22Rv1 (cell line): ENCODE measurements at regions not wholly inside any gene's neighbourhood (a gene's known extent, or its start where the extent isn't known, plus 50 kb on each side); places are given as distances from the start of the nearest gene placed in this dataset.

Experiments used
- H3K27ac ChIP-seq: fragments of 450-650 bp; 2 replicates; pipeline ENCODE4 v1.5.1; 2017
- CTCF ChIP-seq: fragments of 450-650 bp; IDR thresholded peaks from 2 replicates; pipeline ENCODE4 v1.5.1; 2017; ENCODE audit warnings: mild to moderate bottlenecking
- ZFX ChIP-seq: fragments of 450-650 bp; IDR thresholded peaks from 2 replicates; pipeline ENCODE4 v1.6.1; 2017; ENCODE audit warnings: antibody characterized with exemption, borderline replicate concordance

GRCh38 chr15:70424937-70425411 lies 327.3 kb upstream of the TLE3 start:
- TF ChIP-seq ZFX (no peak), CTCF (no peak)

GRCh38 chr15:70423267-70423666 lies 325.6 kb upstream of the TLE3 start:
- TF ChIP-seq CTCF = no peak
- TF ChIP-seq ZFX = no peak
- no peak overlapping the region for H3K27ac ChIP-seq

More at GRCh38 chr15:70424937-70425411, 327.3 kb upstream of the TLE3 start:
- no peak overlapping the region for H3K27ac ChIP-seq

GRCh38 chr15:70422342-70422741 lies 324.6 kb upstream of the TLE3 start:
- TF ChIP-seq ZFX (no peak), CTCF (no peak)

GRCh38 chr15:70420948-70421482 lies 323.3 kb upstream of the TLE3 start:
- TF ChIP-seq CTCF (no peak), ZFX (no peak)
- H3K27ac ChIP-seq = no peak overlapping the region

More at GRCh38 chr15:70422342-70422741, 324.6 kb upstream of the TLE3 start:
- no peak overlapping the region for H3K27ac ChIP-seq

- no peak overlapping the region for H3K27ac ChIP-seq
Observed at GRCh38 chr15:70420086-70420947, 322.6 kb upstream of the TLE3 start.

GRCh38 chr15:70418943-70419342 lies 321.2 kb upstream of the TLE3 start:
- no peak overlapping the region for H3K27ac ChIP-seq
- TF ChIP-seq ZFX (no peak), CTCF (no peak)

More at GRCh38 chr15:70420086-70420947, 322.6 kb upstream of the TLE3 start:
- TF ChIP-seq ZFX (no peak), CTCF (no peak)

- TF ChIP-seq ZFX = no peak
- TF ChIP-seq CTCF = no peak
Observed at GRCh38 chr15:70417535-70417934, 319.8 kb upstream of the TLE3 start.

More at GRCh38 chr15:70417535-70417934, 319.8 kb upstream of the TLE3 start:
- no peak overlapping the region for H3K27ac ChIP-seq
